ENCODE measurements at regions not wholly inside any gene's neighbourhood (a gene's known extent, or its start where the extent isn't known, plus 50 kb on each side); places are given as distances from the start of the nearest gene placed in this dataset.

GRCh38 chr2:212618636-212619035 lies 80.0 kb upstream of the ERBB4 start:
- 62 to 64% methylated on average over 2 of the region's 2 CpGs for WGBS, 2 donors
- no peaks in the 10 kb centered on the region for H3K36me3 ChIP-seq (replicated peaks in 1 of 2; ENCODE audit: insufficient read depth in 1 of 2, low read depth in 2 of 2)
- intact Hi-C loops (cut with DNase I) = no loop called here

GRCh38 chr2:212610872-212611425 lies 72.3 kb upstream of the ERBB4 start:
- no peak for TF ChIP-seq CTCF (IDR thresholded peaks at IDR 0.05)
- TF ChIP-seq POLR2A (IDR thresholded peaks at IDR 0.05) = no peak
- intact Hi-C loops (cut with DNase I) = no loop called here
- Histone ChIP-seq H3K36me3 (replicated peaks in 1 of 2; ENCODE audit: insufficient read depth in 1 of 2, low read depth in 2 of 2) (no peaks in the 10 kb centered on the region), H3K9me3 (no peaks in the 10 kb centered on the region), H3K4me3 (no peak overlapping the region), H3K4me1 (no peaks in the 10 kb centered on the region), H3K27ac (no peak overlapping the region), H3K27me3 (no peaks in the 10 kb centered on the region)
- no peak for DNase-seq
- no peak for ATAC-seq
- 51 to 75% methylated on average over 3 of the region's 3 CpGs for WGBS, 2 donors

More at GRCh38 chr2:212618636-212619035, 80.0 kb upstream of the ERBB4 start:
- no peak for TF ChIP-seq CTCF (IDR thresholded peaks at IDR 0.05)
- TF ChIP-seq POLR2A (IDR thresholded peaks at IDR 0.05) = no peak
- H3K4me3 ChIP-seq = no peak overlapping the region
- DNase-seq = no peak
- H3K27ac ChIP-seq = no peak overlapping the region
- no peaks in the 10 kb centered on the region for H3K4me1 ChIP-seq
- H3K27me3 ChIP-seq = no peaks in the 10 kb centered on the region
- ATAC-seq = no peak
- no peaks in the 10 kb centered on the region for H3K9me3 ChIP-seq

GRCh38 chr2:212609479-212609878 lies 70.9 kb upstream of the ERBB4 start:
- intact Hi-C loops (cut with DNase I) = no loop called here
- no peak for TF ChIP-seq CTCF (IDR thresholded peaks at IDR 0.05)
- TF ChIP-seq POLR2A (IDR thresholded peaks at IDR 0.05) = no peak
- 74 to 75% methylated on average over 3 of the region's 3 CpGs for WGBS, 2 donors
- Histone ChIP-seq H3K27ac (no peak overlapping the region), H3K4me3 (no peak overlapping the region), H3K27me3 (no peaks in the 10 kb centered on the region), H3K4me1 (no peaks in the 10 kb centered on the region), H3K9me3 (no peaks in the 10 kb centered on the region), H3K36me3 (replicated peaks in 1 of 2; ENCODE audit: insufficient read depth in 1 of 2, low read depth in 2 of 2) (no peaks in the 10 kb centered on the region)
- ATAC-seq (no peak), DNase-seq (no peak)

GRCh38 chr2:212607080-212607479 lies 68.5 kb upstream of the ERBB4 start:
- no peaks in the 10 kb centered on the region for H3K27me3 ChIP-seq
- H3K9me3 ChIP-seq = no peaks in the 10 kb centered on the region
- H3K27ac ChIP-seq = no peak overlapping the region
- H3K36me3 ChIP-seq (replicated peaks in 1 of 2; ENCODE audit: insufficient read depth in 1 of 2, low read depth in 2 of 2) = no peaks in the 10 kb centered on the region
- ATAC-seq = no peak
- WGBS, 2 donors = 51 to 55% methylated on average over 2 of the region's 2 CpGs
- no peak for DNase-seq
- TF ChIP-seq CTCF (IDR thresholded peaks at IDR 0.05) (no peak), POLR2A (IDR thresholded peaks at IDR 0.05) (no peak)
- no peak overlapping the region for H3K4me3 ChIP-seq
- intact Hi-C loops (cut with DNase I) = no loop called here
- no peaks in the 10 kb centered on the region for H3K4me1 ChIP-seq

- Histone ChIP-seq H3K27me3 (no peaks in the 10 kb centered on the region), H3K9me3 (no peaks in the 10 kb centered on the region), H3K36me3 (replicated peaks in 1 of 2; ENCODE audit: insufficient read depth in 1 of 2, low read depth in 2 of 2) (no peaks in the 10 kb centered on the region), H3K4me1 (no peaks in the 10 kb centered on the region), H3K4me3 (no peak overlapping the region), H3K27ac (no peak overlapping the region)
- TF ChIP-seq POLR2A (IDR thresholded peaks at IDR 0.05) (no peak), CTCF (IDR thresholded peaks at IDR 0.05) (no peak)
- DNase-seq (no peak), ATAC-seq (no peak)
- 85 to 94% methylated on average over 1 of the region's 1 CpG for WGBS, 2 donors
- intact Hi-C loops (cut with DNase I) = no loop called here
Observed at GRCh38 chr2:212606232-212606631, 67.6 kb upstream of the ERBB4 start.
